HepG2 (cell line): ENCODE measurements at regions not wholly inside any gene's neighbourhood (a gene's known extent, or its start where the extent isn't known, plus 50 kb on each side); places are given as distances from the start of the nearest gene placed in this dataset.

Experiments used
- CREB3 ChIP-seq: sonication (generic); formaldehyde crosslinking; IDR thresholded peaks from 2 replicates; pipeline ENCODE4 v1.5.0; 2020; ENCODE audit warnings: missing genetic modification reagents
- CTCF ChIP-seq: sonication (generic); formaldehyde crosslinking; IDR thresholded peaks from 2 replicates; pipeline ENCODE4 v1.5.0; 2020; ENCODE audit warnings: mild to moderate bottlenecking, missing genetic modification reagents, moderate library complexity
- DNMT3B ChIP-seq: conservative IDR thresholded peaks from 2 replicates; pipeline ENCODE4 v1.6.1; 2016; ENCODE audit warnings: missing biosample characterization, control low read depth
- EZH2 ChIP-seq: conservative IDR thresholded peaks from 2 replicates; pipeline ENCODE4 v1.6.1; 2012; ENCODE audit warnings: mild to moderate bottlenecking, low read depth, low read length, moderate library complexity
- GLMP ChIP-seq: sonication (generic); formaldehyde crosslinking; IDR thresholded peaks from 2 replicates; pipeline ENCODE4 v1.9.0; 2021; ENCODE audit warnings: missing genetic modification reagents, mild to moderate bottlenecking, borderline replicate concordance
- KDM1A ChIP-seq: IDR thresholded peaks from 2 replicates; pipeline ENCODE4 v1.6.1; 2016; ENCODE audit warnings: missing compliant biosample characterization
- POLR2AphosphoS5 ChIP-seq: IDR thresholded peaks from 2 replicates; pipeline ENCODE4 v1.6.1; 2012; ENCODE audit warnings: low read depth, low read length
- SIN3A ChIP-seq: IDR thresholded peaks from 2 replicates; pipeline ENCODE4 v1.6.1; 2011; ENCODE audit warnings: low read depth, mild to moderate bottlenecking, control low read depth, low read length, borderline replicate concordance
- TARDBP ChIP-seq: sonication (generic); formaldehyde crosslinking; IDR thresholded peaks from 2 replicates; pipeline ENCODE4 v1.8.0; 2022; ENCODE audit warnings: mild to moderate bottlenecking, missing genetic modification reagents
- ZFP36 ChIP-seq: fragments of 150-350 bp; IDR thresholded peaks from 2 replicates; pipeline ENCODE4 v1.6.1; 2018; ENCODE audit warnings: borderline replicate concordance, low read length, low read depth; ENCODE audit not compliant: partially characterized antibody
- ZFX ChIP-seq: sonication (generic); formaldehyde crosslinking; IDR thresholded peaks from 2 replicates; pipeline ENCODE4 v1.4.0; 2020; ENCODE audit warnings: mild to moderate bottlenecking, low read depth, missing genetic modification reagents, moderate library complexity
- ZNF770 ChIP-seq: sonication (generic); formaldehyde crosslinking; IDR thresholded peaks from 2 replicates; pipeline ENCODE4 v1.5.0; 2020; ENCODE audit warnings: mild to moderate bottlenecking, missing genetic modification reagents

- TF ChIP-seq ZFP36 (no peak), POLR2AphosphoS5 (no peak), GLMP (CRISPR knock-in tag) (no peak), TARDBP (no peak), ZNF770 (CRISPR knock-in tag) (no peak), CREB3 (CRISPR knock-in tag) (no peak), KDM1A (CRISPR knock-in tag) (no peak), CTCF (no peak), EZH2 (no peak), DNMT3B (CRISPR knock-in tag) (no peak), ZFX (CRISPR knock-in tag) (no peak), SIN3A (no peak)
Measured at GRCh38 chr22:11627436-11627797, 3900.6 kb upstream of the OR11H1 start.
